Neural progenitor cell (in vitro differentiated cells): ENCODE measurements at regions not wholly inside any gene's neighbourhood (a gene's known extent, or its start where the extent isn't known, plus 50 kb on each side); places are given as distances from the start of the nearest gene placed in this dataset.
A peak's percentile ranks its signal among the peaks of the same experiment; 100 is the strongest.

ENCODE experiments used
- DNase-seq: peaks from one replicate; pipeline ENCODE4 v3.0.0-alpha.2; 2016; ENCODE audit warnings: low spot score
- H2AFZ ChIP-seq: fragments of 200-600 bp; sonication (generic); replicated peaks from 2 replicates; pipeline ENCODE4 v1.6.1; 2016; ENCODE audit warnings: antibody characterized with exemption
- H3F3A ChIP-seq: fragments of 200-600 bp; sonication (generic); 2 replicates; pipeline ENCODE4 v1.6.1; 2016; ENCODE audit warnings: antibody characterized with exemption, low read depth
- H3K27ac ChIP-seq: fragments of 200-600 bp; sonication (generic); 2 replicates; pipeline ENCODE4 v1.5.1; 2016; ENCODE audit warnings: mild to moderate bottlenecking
- H3K27me3 ChIP-seq: fragments of 200-600 bp; sonication (generic); 2 replicates; pipeline ENCODE4 v1.6.1; 2016; ENCODE audit warnings: mild to moderate bottlenecking, moderate library complexity
- H3K36me3 ChIP-seq: fragments of 200-600 bp; sonication (generic); 2 replicates; pipeline ENCODE4 v1.5.1; 2016
- H3K4me1 ChIP-seq: fragments of 200-600 bp; sonication (generic); 2 replicates; pipeline ENCODE4 v1.6.1; 2016; ENCODE audit warnings: mixed run types
- H3K4me2 ChIP-seq: fragments of 200-600 bp; sonication (generic); 2 replicates; pipeline ENCODE4 v1.6.1; 2016
- H3K4me3 ChIP-seq: fragments of 200-600 bp; sonication (generic); 2 replicates; pipeline ENCODE4 v1.5.1; 2016
- H3K79me2 ChIP-seq: fragments of 200-600 bp; sonication (generic); 2 replicates; pipeline ENCODE4 v1.6.1; 2016; ENCODE audit warnings: low read depth
- H3K9ac ChIP-seq: fragments of 200-600 bp; sonication (generic); 2 replicates; pipeline ENCODE4 v1.6.1; 2016
- H3K9me3 ChIP-seq: fragments of 200-600 bp; sonication (generic); 2 replicates; pipeline ENCODE4 v1.5.1; 2016; ENCODE audit warnings: low read depth
- H4K20me1 ChIP-seq: fragments of 200-600 bp; sonication (generic); 2 replicates; pipeline ENCODE4 v1.6.1; 2016; ENCODE audit warnings: low read depth
- H3K27ac Mint-ChIP-seq: 3 replicates; pipeline ENCODE4 v1.8.0; 2021; ENCODE audit warnings: mixed read lengths
- H3K27me3 Mint-ChIP-seq: 2 replicates; pipeline ENCODE4 v1.8.0; 2022; ENCODE audit warnings: low read depth, mild to moderate bottlenecking, inconsistent platforms, moderate library complexity, mixed read lengths; ENCODE audit not compliant: insufficient read depth
- H3K36me3 Mint-ChIP-seq: 3 replicates; pipeline ENCODE4 v1.8.0; 2021; ENCODE audit warnings: mixed read lengths
- H3K4me1 Mint-ChIP-seq: 3 replicates; pipeline ENCODE4 v1.8.0; 2021; ENCODE audit warnings: mixed read lengths
- H3K4me3 Mint-ChIP-seq: 3 replicates; pipeline ENCODE4 v1.8.0; 2021; ENCODE audit warnings: mild to moderate bottlenecking, moderate library complexity, mixed read lengths
- H3K9me3 Mint-ChIP-seq: 3 replicates; pipeline ENCODE4 v1.8.0; 2020; ENCODE audit warnings: mixed read lengths
- CTCF ChIP-seq: fragments of 200-600 bp; sonication (generic); IDR thresholded peaks from 2 replicates; pipeline ENCODE4 v1.5.1; 2017; ENCODE audit warnings: antibody characterized with exemption, mild to moderate bottlenecking
- EZH2 ChIP-seq: fragments of 200-600 bp; sonication (generic); IDR thresholded peaks from 2 replicates; pipeline ENCODE4 v1.6.1; 2017; ENCODE audit warnings: antibody characterized with exemption, mild to moderate bottlenecking, moderate library complexity
- EZH2phosphoT487 ChIP-seq: fragments of 200-600 bp; sonication (generic); IDR thresholded peaks from 2 replicates; pipeline ENCODE4 v1.6.1; 2017; ENCODE audit warnings: antibody characterized with exemption

- Mint-ChIP-seq H3K27me3 (peaks cover 3% of the 10 kb centered on the region), H3K9me3 (no peaks in the 10 kb centered on the region), H3K4me3 (no peak overlapping the region), H3K36me3 (no peaks in the 10 kb centered on the region), H3K4me1 (no peaks in the 10 kb centered on the region), H3K27ac (no peak overlapping the region)
- Histone ChIP-seq H3K36me3 (no peaks in the 10 kb centered on the region), H3K79me2 (no peaks in the 10 kb centered on the region), H3K27me3 (no peaks in the 10 kb centered on the region), H3K4me1 (no peaks in the 10 kb centered on the region), H3K4me3 (no peak overlapping the region), H3K9me3 (no peaks in the 10 kb centered on the region), H3K27ac (no peak overlapping the region), H4K20me1 (no peaks in the 10 kb centered on the region), H2AFZ (no peak overlapping the region), H3K4me2 (no peak overlapping the region), H3K9ac (no peak overlapping the region), H3F3A (no peaks in the 10 kb centered on the region)
- no peak for DNase-seq
- no peak for TF ChIP-seq EZH2phosphoT487
Measured at GRCh38 chr1:96096613-96097321, 624.8 kb upstream of the PTBP2 start.

GRCh38 chr1:96104506-96104905 lies 617.1 kb upstream of the PTBP2 start:
- no peak overlapping the region for H3K27ac Mint-ChIP-seq
- Histone ChIP-seq H3K79me2 (no peaks in the 10 kb centered on the region), H3K4me3 (no peak overlapping the region), H2AFZ (no peak overlapping the region), H3F3A (no peaks in the 10 kb centered on the region), H3K4me2 (no peak overlapping the region), H3K27ac (no peak overlapping the region), H3K9ac (no peak overlapping the region), H3K36me3 (no peaks in the 10 kb centered on the region), H3K9me3 (no peaks in the 10 kb centered on the region), H3K27me3 (no peaks in the 10 kb centered on the region), H4K20me1 (no peaks in the 10 kb centered on the region), H3K4me1 (peaks cover 4% of the 10 kb centered on the region)
- no peak for DNase-seq
- TF ChIP-seq CTCF (no peak), EZH2phosphoT487 (no peak), EZH2 (no peak)
- peaks cover 5% of the 10 kb centered on the region for H3K4me1 Mint-ChIP-seq
- H3K9me3 Mint-ChIP-seq = peaks cover 2% of the 10 kb centered on the region
- peaks cover 3% of the 10 kb centered on the region for H3K27me3 Mint-ChIP-seq
- H3K36me3 Mint-ChIP-seq = no peaks in the 10 kb centered on the region
- no peak overlapping the region for H3K4me3 Mint-ChIP-seq

- Histone ChIP-seq H2AFZ (no peak overlapping the region), H3K36me3 (no peaks in the 10 kb centered on the region), H3K27ac (no peak overlapping the region), H3K27me3 (no peaks in the 10 kb centered on the region), H3K9ac (no peak overlapping the region), H4K20me1 (no peaks in the 10 kb centered on the region), H3K4me3 (no peak overlapping the region), H3K4me1 (peaks cover 4% of the 10 kb centered on the region), H3K9me3 (no peaks in the 10 kb centered on the region), H3F3A (no peaks in the 10 kb centered on the region), H3K79me2 (no peaks in the 10 kb centered on the region), H3K4me2 (no peak overlapping the region)
- peaks cover 2% of the 10 kb centered on the region for H3K9me3 Mint-ChIP-seq
- no peak for TF ChIP-seq CTCF
- no peak for TF ChIP-seq EZH2phosphoT487
- no peak for TF ChIP-seq EZH2
- no peak for DNase-seq
- H3K36me3 Mint-ChIP-seq = no peaks in the 10 kb centered on the region
- no peak overlapping the region for H3K27ac Mint-ChIP-seq
- H3K27me3 Mint-ChIP-seq = peaks cover 3% of the 10 kb centered on the region
- H3K4me1 Mint-ChIP-seq = peaks cover 5% of the 10 kb centered on the region
- H3K4me3 Mint-ChIP-seq = no peak overlapping the region
Measured at GRCh38 chr1:96104906-96105305, 616.7 kb upstream of the PTBP2 start.

GRCh38 chr1:96116731-96117130 lies 604.9 kb upstream of the PTBP2 start:
- Mint-ChIP-seq H3K4me3 (no peak overlapping the region), H3K36me3 (no peaks in the 10 kb centered on the region), H3K27ac (no peak overlapping the region), H3K4me1 (peaks cover 12% of the 10 kb centered on the region), H3K27me3 (peaks cover 2% of the 10 kb centered on the region), H3K9me3 (peaks cover 6% of the 10 kb centered on the region)
- H3K27me3 ChIP-seq = no peaks in the 10 kb centered on the region
- no peaks in the 10 kb centered on the region for H3K9me3 ChIP-seq
- H2AFZ ChIP-seq = no peak overlapping the region
- no peaks in the 10 kb centered on the region for H3F3A ChIP-seq
- peak; percentile 22 for DNase-seq
- peaks cover 3% of the 10 kb centered on the region for H3K4me1 ChIP-seq
- H3K9ac ChIP-seq = no peak overlapping the region
- no peak overlapping the region for H3K27ac ChIP-seq
- no peaks in the 10 kb centered on the region for H4K20me1 ChIP-seq
- no peak overlapping the region for H3K4me3 ChIP-seq
- H3K4me2 ChIP-seq = no peak overlapping the region
- TF ChIP-seq EZH2 (no peak), EZH2phosphoT487 (no peak), CTCF (no peak)
- no peaks in the 10 kb centered on the region for H3K79me2 ChIP-seq
- no peaks in the 10 kb centered on the region for H3K36me3 ChIP-seq
